HCT116 (cell line): ENCODE measurements at regions not wholly inside any gene's neighbourhood (a gene's known extent, or its start where the extent isn't known, plus 50 kb on each side); places are given as distances from the start of the nearest gene placed in this dataset.

ENCODE experiments used
- ATAC-seq: fragments of 200-7000 bp; cut with Tn5 transposase; 2 replicates; pipeline ENCODE4 v1.9.1; 2020; ENCODE audit warnings: mild to moderate bottlenecking, moderate library complexity
- BruUV-seq: library from RNA; stranded (reverse); fragments of 400-500 nt; replicated peaks from 2 replicates; lab custom pipeline; 2021; lab: Mats Ljungman, UMichigan
- CTCF ChIA-PET: fragments of 300-600 bp; sonication (Branson Sonifier 250); formaldehyde crosslinking; loops from one replicate; lab custom pipeline; 2021; ENCODE audit warnings: antibody characterized with exemption; lab: Charles Lee
- POLR2A ChIA-PET: fragments of 300-600, 350-600 bp; sonication (Branson Sonifier 250); formaldehyde crosslinking; loops from one replicate; lab custom pipeline; 2021; ENCODE audit warnings: antibody characterized with exemption; lab: Charles Lee
- RAD21 ChIA-PET, 2 experiments: fragments of 300-600 bp; sonication (Branson Sonifier 250); formaldehyde crosslinking; loops; one replicate each; lab custom pipeline; 2023; ENCODE audit warnings: low total read pairs in 2 of 2; ENCODE audit not compliant: uncharacterized antibody in 2 of 2, unreplicated experiment in 2 of 2, low non-redundant PET in 1 of 2; lab: Charles Lee
- DNase-seq: peaks from one replicate; pipeline ENCODE4 v3.0.0-alpha.2; 2010; ENCODE audit warnings: low read depth, low spot score
- H2AFZ ChIP-seq: fragments of 200-600 bp; shearing (Covaris generic), sonication (generic); 2 replicates; pipeline ENCODE4 v1.6.1; 2017; ENCODE audit warnings: low read depth, mixed run types, mixed read lengths, antibody characterized with exemption, low read length; ENCODE audit not compliant: poor library complexity, severe bottlenecking
- H3K27ac ChIP-seq: 2 replicates; pipeline ENCODE4 v1.5.1; 2012; ENCODE audit warnings: low read depth, low read length
- H3K27me3 ChIP-seq: fragments of 200-600 bp; sonication (generic); 2 replicates; pipeline ENCODE4 v1.6.1; 2016; ENCODE audit warnings: mixed run types, low read length, mixed read lengths; ENCODE audit not compliant: insufficient read depth
- H3K36me3 ChIP-seq, 2 experiments: fragments of 200-500 bp in 1 of 2; fragments of 200-600 bp in 1 of 2; sonication (Bioruptor generic) in 1 of 2; sonication (generic) in 1 of 2; 2 replicates each; pipeline versions ENCODE4 v1.5.1 to v1.6.1; 2014 to 2016; ENCODE audit warnings: low read length in 2 of 2, inconsistent platforms in 1 of 2, mixed read lengths in 1 of 2, mixed run types in 1 of 2; ENCODE audit not compliant: insufficient read depth in 2 of 2, control insufficient read depth in 1 of 2
- H3K4me1 ChIP-seq, 2 experiments: fragments of 200-600 bp in 1 of 2; sonication (generic) in 1 of 2; 2 replicates each; pipeline versions ENCODE4 v1.5.1 to v1.6.1; 2012 to 2017; ENCODE audit warnings: low read length in 2 of 2, inconsistent platforms in 1 of 2, mild to moderate bottlenecking in 1 of 2, mixed read lengths in 1 of 2, mixed run types in 1 of 2, moderate library complexity in 1 of 2; ENCODE audit not compliant: insufficient read depth in 2 of 2, control insufficient read depth in 1 of 2
- H3K4me2 ChIP-seq: fragments of 200-600 bp; sonication (generic); 2 replicates; pipeline ENCODE4 v1.6.1; 2017; ENCODE audit warnings: mixed run types, low read length, mixed read lengths
- H3K4me3 ChIP-seq, 2 experiments: fragments of 200-600 bp in 1 of 2; sonication (generic) in 1 of 2; replicated peaks in 1 of 2; 2 replicates each; pipeline ENCODE4 v1.5.1; 2011 to 2016; ENCODE audit warnings: low read length in 2 of 2, control low read depth in 1 of 2, low read depth in 1 of 2, mild to moderate bottlenecking in 1 of 2, mixed read lengths in 1 of 2, mixed run types in 1 of 2
- H3K79me2 ChIP-seq: fragments of 200-600 bp; sonication (generic); 2 replicates; pipeline ENCODE4 v1.6.1; 2017; ENCODE audit warnings: mild to moderate bottlenecking, mixed run types, low read length, moderate library complexity, mixed read lengths; ENCODE audit not compliant: insufficient read depth
- H3K9ac ChIP-seq: fragments of 200-600 bp; sonication (generic); 2 replicates; pipeline ENCODE4 v1.6.1; 2016; ENCODE audit warnings: low read length, mixed read lengths
- H3K9me2 ChIP-seq: fragments of 200-600 bp; sonication (generic), shearing (Covaris generic); 2 replicates; pipeline ENCODE4 v1.6.1; 2017; ENCODE audit warnings: mixed run types, mild to moderate bottlenecking, moderate library complexity; ENCODE audit not compliant: insufficient read depth
- H3K9me3 ChIP-seq, 2 experiments: fragments of 200-500 bp in 1 of 2; fragments of 200-600 bp in 1 of 2; sonication (Bioruptor generic) in 1 of 2; sonication (generic) in 1 of 2; 2 replicates each; pipeline ENCODE4 v1.6.1; 2014 to 2017; ENCODE audit warnings: low read length in 2 of 2, mixed read lengths in 2 of 2, inconsistent platforms in 1 of 2, low read depth in 1 of 2, mild to moderate bottlenecking in 1 of 2, mixed run types in 1 of 2, moderate library complexity in 1 of 2; ENCODE audit not compliant: control insufficient read depth in 1 of 2, insufficient read depth in 1 of 2
- H4K20me1 ChIP-seq: fragments of 200-600 bp; sonication (generic), shearing (Covaris generic); 2 replicates; pipeline ENCODE4 v1.6.1; 2017; ENCODE audit warnings: mixed run types, mild to moderate bottlenecking, moderate library complexity; ENCODE audit not compliant: insufficient read depth
- CBX3 ChIP-seq: IDR thresholded peaks from 2 replicates; pipeline ENCODE4 v1.6.1; 2012; ENCODE audit warnings: low read depth
- CEBPB ChIP-seq: IDR thresholded peaks from 2 replicates; pipeline ENCODE4 v1.6.1; 2012; ENCODE audit warnings: low read depth
- EGR1 ChIP-seq: IDR thresholded peaks from 2 replicates; pipeline ENCODE4 v1.6.1; 2012; ENCODE audit warnings: low read depth
- ELF1 ChIP-seq: IDR thresholded peaks from 2 replicates; pipeline ENCODE4 v1.6.1; 2012; ENCODE audit warnings: low read depth, borderline replicate concordance
- EZH2 ChIP-seq: fragments of 200-600 bp; sonication (generic); IDR thresholded peaks from 2 replicates; pipeline ENCODE4 v1.6.1; 2017; ENCODE audit warnings: antibody characterized with exemption, mixed run types
- EZH2phosphoT487 ChIP-seq: fragments of 200-600 bp; IDR thresholded peaks from 2 replicates; pipeline ENCODE4 v1.6.1; 2018; ENCODE audit warnings: antibody characterized with exemption, borderline replicate concordance
- POLR2A ChIP-seq: IDR thresholded peaks from 2 replicates; pipeline ENCODE4 v1.7.0; 2011; ENCODE audit warnings: borderline replicate concordance; ENCODE audit not compliant: insufficient read depth, insufficient read length; ENCODE audit errors: extremely low read depth
- POLR2AphosphoS5 ChIP-seq: IDR thresholded peaks from 2 replicates; pipeline ENCODE4 v1.6.1; 2011; ENCODE audit warnings: mild to moderate bottlenecking, low read depth, low read length, moderate library complexity
- RAD21 ChIP-seq: IDR thresholded peaks from 2 replicates; pipeline ENCODE4 v1.6.1; 2012; ENCODE audit warnings: low read depth, mild to moderate bottlenecking
- SP1 ChIP-seq: IDR thresholded peaks from 2 replicates; pipeline ENCODE4 v1.6.1; 2012; ENCODE audit warnings: low read depth
- YY1 ChIP-seq: IDR thresholded peaks from 2 replicates; pipeline ENCODE4 v1.6.1; 2011; ENCODE audit warnings: low read length, low read depth, moderate library complexity, mild to moderate bottlenecking; ENCODE audit not compliant: insufficient replicate concordance; ENCODE audit errors: extremely low read depth
- ZFX ChIP-seq: fragments of 450-650 bp; IDR thresholded peaks from 2 replicates; pipeline ENCODE4 v1.6.1; 2017
- intact Hi-C: fragments of 100-400 bp; cut with micrococcal nuclease; formaldehyde crosslinking; loops from 2 replicates; pipeline ENCODE4 v1.10.0; 2022
- TF ChIP-seq, protein P1 (sequence below): IDR thresholded peaks from 2 replicates; pipeline ENCODE4 v1.6.1; 2012
- TF ChIP-seq, protein P2 (sequence below): IDR thresholded peaks from 2 replicates; pipeline ENCODE4 v1.6.1; 2011; ENCODE audit warnings: mild to moderate bottlenecking, low read length, moderate library complexity; ENCODE audit not compliant: insufficient replicate concordance; ENCODE audit errors: extremely low read depth
- TF ChIP-seq, protein P3 (sequence below): IDR thresholded peaks from 2 replicates; pipeline ENCODE4 v1.6.1; 2012

DNA sequence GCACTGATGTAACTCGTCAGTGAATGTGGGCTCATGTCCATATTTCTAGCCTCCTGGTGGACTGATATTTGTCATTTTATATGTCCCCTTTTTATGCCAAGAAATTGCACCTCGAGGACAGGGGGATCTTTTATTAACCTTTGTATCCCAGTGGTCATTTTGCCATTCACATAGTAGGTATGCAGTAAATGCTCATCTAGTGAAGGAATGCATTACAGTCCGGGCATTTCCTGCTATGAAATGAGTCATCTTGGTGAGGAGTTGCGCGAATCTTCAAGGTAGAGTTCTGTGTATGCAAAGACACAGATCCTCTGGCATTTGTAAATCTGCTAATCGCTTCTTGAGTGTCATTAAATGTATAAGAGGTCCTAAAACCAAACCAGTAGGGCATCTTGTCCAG lies 755.5 kb upstream of the ADAMTS16 start:
- Histone ChIP-seq H4K20me1 (no peaks in the 10 kb centered on the region), H2AFZ (no peak overlapping the region), H3K4me1 (no peaks in the 10 kb centered on the region), H3K9ac (no peak overlapping the region), H3K4me2 (no peak overlapping the region), H3K27ac (no peak overlapping the region), H3K79me2 (no peaks in the 10 kb centered on the region), H3K9me2 (no peaks in the 10 kb centered on the region), H3K27me3 (no peaks in the 10 kb centered on the region), H3K4me3 (no peak overlapping the region), H3K36me3 (no peaks in the 10 kb centered on the region), H3K9me3 (peaks cover 4 to 37% of the 10 kb centered on the region in 2 experiments; a peak in 2 of 4 replicates)
- no TSS peak for BruUV-seq
- intact Hi-C loops: no loop called here
- no peak for ATAC-seq
- no peak for DNase-seq
- TF ChIP-seq ZFX: no peak
- no peak for TF ChIP-seq ELF1
- TF ChIP-seq, protein P1, sequence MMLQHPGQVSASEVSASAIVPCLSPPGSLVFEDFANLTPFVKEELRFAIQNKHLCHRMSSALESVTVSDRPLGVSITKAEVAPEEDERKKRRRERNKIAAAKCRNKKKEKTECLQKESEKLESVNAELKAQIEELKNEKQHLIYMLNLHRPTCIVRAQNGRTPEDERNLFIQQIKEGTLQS: no peak
- TF ChIP-seq CEBPB: no peak
- TF ChIP-seq, protein P2, sequence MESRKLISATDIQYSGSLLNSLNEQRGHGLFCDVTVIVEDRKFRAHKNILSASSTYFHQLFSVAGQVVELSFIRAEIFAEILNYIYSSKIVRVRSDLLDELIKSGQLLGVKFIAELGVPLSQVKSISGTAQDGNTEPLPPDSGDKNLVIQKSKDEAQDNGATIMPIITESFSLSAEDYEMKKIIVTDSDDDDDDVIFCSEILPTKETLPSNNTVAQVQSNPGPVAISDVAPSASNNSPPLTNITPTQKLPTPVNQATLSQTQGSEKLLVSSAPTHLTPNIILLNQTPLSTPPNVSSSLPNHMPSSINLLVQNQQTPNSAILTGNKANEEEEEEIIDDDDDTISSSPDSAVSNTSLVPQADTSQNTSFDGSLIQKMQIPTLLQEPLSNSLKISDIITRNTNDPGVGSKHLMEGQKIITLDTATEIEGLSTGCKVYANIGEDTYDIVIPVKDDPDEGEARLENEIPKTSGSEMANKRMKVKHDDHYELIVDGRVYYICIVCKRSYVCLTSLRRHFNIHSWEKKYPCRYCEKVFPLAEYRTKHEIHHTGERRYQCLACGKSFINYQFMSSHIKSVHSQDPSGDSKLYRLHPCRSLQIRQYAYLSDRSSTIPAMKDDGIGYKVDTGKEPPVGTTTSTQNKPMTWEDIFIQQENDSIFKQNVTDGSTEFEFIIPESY: no peak
- TF ChIP-seq EZH2: no peak
- TF ChIP-seq POLR2A: no peak
- no peak for TF ChIP-seq POLR2AphosphoS5
- no peak for TF ChIP-seq SP1
- TF ChIP-seq EGR1: no peak
- TF ChIP-seq, protein P3, sequence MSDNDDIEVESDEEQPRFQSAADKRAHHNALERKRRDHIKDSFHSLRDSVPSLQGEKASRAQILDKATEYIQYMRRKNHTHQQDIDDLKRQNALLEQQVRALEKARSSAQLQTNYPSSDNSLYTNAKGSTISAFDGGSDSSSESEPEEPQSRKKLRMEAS: no peak
- no peak for TF ChIP-seq CBX3
- TF ChIP-seq EZH2phosphoT487: no peak
- TF ChIP-seq RAD21: no peak
- TF ChIP-seq YY1: no peak
- ChIA-PET POLR2A (no interaction called here), RAD21 (no interaction called here), CTCF (no interaction called here)
